ENCODE measurements at regions not wholly inside any gene's neighbourhood (a gene's known extent, or its start where the extent isn't known, plus 50 kb on each side); places are given as distances from the start of the nearest gene placed in this dataset.

- no peak for TF ChIP-seq CTCF (IDR thresholded peaks at IDR 0.05)
- TF ChIP-seq POLR2A (IDR thresholded peaks at IDR 0.05) = no peak
These were observed 326.4 kb downstream of the ANKRD50 start for GRCh38 chr4:124386163-124386562.

Data from suprapubic skin (tissue), 3 donors.